Skin epidermis (tissue), 12 donors: ENCODE measurements at regions not wholly inside any gene's neighbourhood (a gene's known extent, or its start where the extent isn't known, plus 50 kb on each side); places are given as distances from the start of the nearest gene placed in this dataset.
"Not testable (repeated sequence)": the region's sequence is repeated elsewhere in the genome, so short reads cannot be mapped to it uniquely, and the experiment has no call there.

ENCODE experiments used
- H3K27ac ChIP-seq, 21 experiments: fragments of 200-600 bp; sonication (generic) in 11 of 21; one replicate each; pipeline ENCODE4 v1.5.0; 2020; ENCODE audit warnings: mild to moderate bottlenecking in 3 of 21, inconsistent platforms in 2 of 21, moderate library complexity in 2 of 21
- H3K4me3 ChIP-seq, 7 experiments: fragments of 200-600 bp; sonication (generic) in 2 of 7; one replicate each; pipeline ENCODE4 v1.5.0; 2020; ENCODE audit warnings: inconsistent platforms in 2 of 7, mild to moderate bottlenecking in 2 of 7, moderate library complexity in 1 of 7

GRCh38 chr4:32601848-32602247 is 1881.7 kb downstream of the PCDH7 start:
- H3K27ac ChIP-seq = no peak overlapping the region
- H3K4me3 ChIP-seq = no peak overlapping the region

GRCh38 chr4:32607978-32608377 is 1887.8 kb downstream of the PCDH7 start:
- no peak overlapping the region for H3K4me3 ChIP-seq
- no peak overlapping the region for H3K27ac ChIP-seq

- Histone ChIP-seq H3K4me3 (no peak overlapping the region), H3K27ac (no peak overlapping the region)
These were observed 1904.9 kb downstream of the PCDH7 start for GRCh38 chr4:32624943-32625603.

- Histone ChIP-seq H3K27ac (no peak overlapping the region), H3K4me3 (no peak overlapping the region)
These were observed 1905.6 kb downstream of the PCDH7 start for GRCh38 chr4:32625687-32626337.

- H3K27ac ChIP-seq = no peak overlapping the region
- H3K4me3 ChIP-seq = no peak overlapping the region
These were observed 1911.7 kb downstream of the PCDH7 start for GRCh38 chr4:32631831-32632230.

- H3K4me3 ChIP-seq = no peak overlapping the region
- H3K27ac ChIP-seq = no peak overlapping the region
These were observed 1913.3 kb downstream of the PCDH7 start for GRCh38 chr4:32633421-32633820.

GRCh38 chr4:32645653-32646052 is 1925.5 kb downstream of the PCDH7 start:
- H3K27ac ChIP-seq = no peak overlapping the region
- H3K4me3 ChIP-seq = no peak overlapping the region

GRCh38 chr4:32658019-32658418 is 1937.8 kb downstream of the PCDH7 start:
- H3K4me3 ChIP-seq = no peak overlapping the region
- no peak overlapping the region for H3K27ac ChIP-seq

- no peak overlapping the region for H3K27ac ChIP-seq
- no peak overlapping the region for H3K4me3 ChIP-seq
These were observed 1941.1 kb downstream of the PCDH7 start for GRCh38 chr4:32661229-32661628.

GRCh38 chr4:32662803-32663202 is 1942.6 kb downstream of the PCDH7 start:
- no peak overlapping the region for H3K27ac ChIP-seq

GRCh38 chr4:32672359-32672758 is 1952.2 kb downstream of the PCDH7 start:
- Histone ChIP-seq H3K4me3 (no peak overlapping the region), H3K27ac (no peak overlapping the region)

More at GRCh38 chr4:32662803-32663202, 1942.6 kb downstream of the PCDH7 start:
- H3K4me3 ChIP-seq = no peak overlapping the region

- Histone ChIP-seq H3K4me3 (no peak overlapping the region), H3K27ac (no peak overlapping the region)
These were observed 1960.8 kb downstream of the PCDH7 start for GRCh38 chr4:32680946-32681345.

- H3K4me3 ChIP-seq = no peak overlapping the region
- no peak overlapping the region for H3K27ac ChIP-seq
These were observed 1964.0 kb downstream of the PCDH7 start for GRCh38 chr4:32684160-32684559.

GRCh38 chr4:32686123-32686522 is 1966.0 kb downstream of the PCDH7 start:
- H3K27ac ChIP-seq = no peak overlapping the region
- H3K4me3 ChIP-seq = no peak overlapping the region

GRCh38 chr4:32689518-32689917 is 1969.3 kb downstream of the PCDH7 start:
- Histone ChIP-seq H3K4me3 (no peak overlapping the region), H3K27ac (no peak overlapping the region)

GRCh38 chr4:32697281-32697814 is 1977.2 kb downstream of the PCDH7 start:
- Histone ChIP-seq H3K27ac (no peak overlapping the region), H3K4me3 (no peak overlapping the region)

- no peak overlapping the region for H3K4me3 ChIP-seq
- H3K27ac ChIP-seq = no peak overlapping the region
These were observed 1980.7 kb downstream of the PCDH7 start for GRCh38 chr4:32700838-32701237.

GRCh38 chr4:32706893-32707292 is 1986.7 kb downstream of the PCDH7 start:
- H3K4me3 ChIP-seq = no peak overlapping the region
- H3K27ac ChIP-seq = no peak overlapping the region

GRCh38 chr4:32716090-32716620 is 1996.0 kb downstream of the PCDH7 start:
- not testable (repeated sequence) for H3K27ac ChIP-seq, H3K4me3 ChIP-seq

GRCh38 chr4:32735856-32736590 is 2015.9 kb downstream of the PCDH7 start:
- Histone ChIP-seq H3K4me3 (no peak overlapping the region), H3K27ac (no peak overlapping the region)

- Histone ChIP-seq H3K27ac (no peak overlapping the region), H3K4me3 (no peak overlapping the region)
These were observed 2024.0 kb downstream of the PCDH7 start for GRCh38 chr4:32744211-32744610.
